NT2/D1 (cell line): ENCODE measurements at regions not wholly inside any gene's neighbourhood (a gene's known extent, or its start where the extent isn't known, plus 50 kb on each side); places are given as distances from the start of the nearest gene placed in this dataset.

ENCODE experiments used
- SUZ12 ChIP-seq: IDR thresholded peaks from 2 replicates; pipeline ENCODE4 v1.6.1; 2011; ENCODE audit not compliant: insufficient read length, insufficient read depth; ENCODE audit errors: extremely low read depth
- ZNF274 ChIP-seq: IDR thresholded peaks from 2 replicates; pipeline ENCODE4 v1.6.1; 2011; ENCODE audit warnings: mild to moderate bottlenecking, low read depth, low read length

DNA sequence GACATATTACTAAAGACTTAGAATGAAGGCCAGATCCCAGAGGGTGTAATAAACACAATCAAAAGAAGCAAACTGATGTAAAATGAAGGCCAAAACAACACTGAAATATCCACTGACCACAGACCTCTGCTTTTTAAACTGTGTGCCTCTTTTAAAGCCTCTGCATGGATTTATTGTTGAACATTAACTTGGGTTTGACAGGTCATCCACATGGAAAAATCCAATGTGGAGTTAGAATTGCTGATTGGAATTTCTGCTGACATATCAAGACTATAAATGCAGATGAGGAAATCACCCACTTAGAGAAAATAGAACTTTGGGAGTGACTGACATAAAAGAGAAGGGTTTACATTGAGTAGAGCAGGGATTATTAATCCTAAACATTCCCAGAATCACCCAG, 853.9 kb upstream of the RAG2 start:
- TF ChIP-seq ZNF274 (no peak), SUZ12 (no peak)
